ENCODE measurements at regions not wholly inside any gene's neighbourhood (a gene's known extent, or its start where the extent isn't known, plus 50 kb on each side); places are given as distances from the start of the nearest gene placed in this dataset.

- TF ChIP-seq NPAS2 (CRISPR knock-in tag; IDR thresholded peaks at IDR 0.05; ENCODE audit: borderline replicate concordance) (no peak), CTCF (IDR thresholded peaks at IDR 0.05) (no peak), REST (IDR thresholded peaks at IDR 0.05) (no peak)
These were observed 172.5 kb upstream of the MIR17HG start for GRCh38 chr13:91174886-91175501.
